Peyer's patch (tissue), 4 donors: ENCODE measurements at regions not wholly inside any gene's neighbourhood (a gene's known extent, or its start where the extent isn't known, plus 50 kb on each side); places are given as distances from the start of the nearest gene placed in this dataset.

Experiments
- DNase-seq, 3 donors: peaks; one replicate each; pipeline ENCODE4 v3.0.0-alpha.2; 2017 to 2019
- H3K27ac ChIP-seq, 4 donors: fragments of 200-600 bp; sonication (generic); one replicate each; pipeline ENCODE4 v1.5.1; 2016 to 2019
- H3K27me3 ChIP-seq, 2 donors: fragments of 200-600 bp; sonication (generic); one replicate each; pipeline ENCODE4 v1.5.1; 2019
- H3K36me3 ChIP-seq, 3 donors: fragments of 200-600 bp; sonication (generic); one replicate each; pipeline ENCODE4 v1.5.1; 2016 to 2019
- H3K4me1 ChIP-seq, 4 donors: fragments of 200-600 bp; sonication (generic); one replicate each; pipeline ENCODE4 v1.5.1; 2016 to 2019
- H3K4me3 ChIP-seq, 4 donors: fragments of 200-600 bp; sonication (generic); 1 replicate in 3 of 4; 2 replicates in 1 of 4; pipeline ENCODE4 v1.5.1; 2016 to 2019; ENCODE audit warnings: mild to moderate bottlenecking in 1 of 4
- H3K9me3 ChIP-seq, 4 donors: fragments of 200-600 bp; sonication (generic); one replicate each; pipeline ENCODE4 v1.5.1; 2016 to 2019; ENCODE audit warnings: mild to moderate bottlenecking in 1 of 4
- POLR2A ChIP-seq, 2 donors: fragments of 450-650 bp; IDR thresholded peaks; one replicate each; pipeline ENCODE4 v1.5.1; 2017; ENCODE audit warnings: antibody characterized with exemption in 2 of 2, mild to moderate bottlenecking in 2 of 2, moderate library complexity in 2 of 2
- TF ChIP-seq, protein P1 (sequence below), 6 experiments: fragments of 450-650 bp in 4 of 6; fragments of 200-600 bp in 2 of 6; sonication (generic) in 1 of 6; IDR thresholded peaks; one replicate each; pipeline ENCODE4 v1.5.1; 2017 to 2019; ENCODE audit warnings: antibody characterized with exemption in 6 of 6, mild to moderate bottlenecking in 3 of 6, moderate library complexity in 1 of 6

DNA sequence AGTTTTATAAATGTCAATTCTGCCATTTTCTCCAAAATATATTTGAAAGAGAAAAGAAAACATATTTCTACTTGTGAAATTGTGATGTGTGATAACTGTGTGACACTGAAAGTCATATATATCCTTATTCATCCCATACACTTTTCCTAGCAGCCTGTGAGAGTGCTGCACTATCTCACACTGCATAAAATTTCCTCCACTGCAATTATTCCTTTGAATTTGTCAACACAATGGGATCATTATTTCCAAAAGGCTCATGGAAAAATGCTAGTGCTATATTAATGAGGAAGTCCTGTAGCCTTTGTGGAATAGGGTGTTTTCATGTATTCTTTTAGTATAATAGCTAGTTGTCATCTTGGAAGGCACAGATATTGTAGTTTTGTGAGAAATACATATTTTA, 504.1 kb downstream of the RPL10L start:
- TF ChIP-seq, protein P1, sequence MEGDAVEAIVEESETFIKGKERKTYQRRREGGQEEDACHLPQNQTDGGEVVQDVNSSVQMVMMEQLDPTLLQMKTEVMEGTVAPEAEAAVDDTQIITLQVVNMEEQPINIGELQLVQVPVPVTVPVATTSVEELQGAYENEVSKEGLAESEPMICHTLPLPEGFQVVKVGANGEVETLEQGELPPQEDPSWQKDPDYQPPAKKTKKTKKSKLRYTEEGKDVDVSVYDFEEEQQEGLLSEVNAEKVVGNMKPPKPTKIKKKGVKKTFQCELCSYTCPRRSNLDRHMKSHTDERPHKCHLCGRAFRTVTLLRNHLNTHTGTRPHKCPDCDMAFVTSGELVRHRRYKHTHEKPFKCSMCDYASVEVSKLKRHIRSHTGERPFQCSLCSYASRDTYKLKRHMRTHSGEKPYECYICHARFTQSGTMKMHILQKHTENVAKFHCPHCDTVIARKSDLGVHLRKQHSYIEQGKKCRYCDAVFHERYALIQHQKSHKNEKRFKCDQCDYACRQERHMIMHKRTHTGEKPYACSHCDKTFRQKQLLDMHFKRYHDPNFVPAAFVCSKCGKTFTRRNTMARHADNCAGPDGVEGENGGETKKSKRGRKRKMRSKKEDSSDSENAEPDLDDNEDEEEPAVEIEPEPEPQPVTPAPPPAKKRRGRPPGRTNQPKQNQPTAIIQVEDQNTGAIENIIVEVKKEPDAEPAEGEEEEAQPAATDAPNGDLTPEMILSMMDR (IDR thresholded peaks at IDR 0.05), result no peak
- no peak for TF ChIP-seq POLR2A (IDR thresholded peaks at IDR 0.05)
- no peaks in the 10 kb centered on the region for H3K4me1 ChIP-seq
- H3K36me3 ChIP-seq, result no peaks in the 10 kb centered on the region
- H3K27me3 ChIP-seq, result no peaks in the 10 kb centered on the region
- no peak overlapping the region for H3K4me3 ChIP-seq
- no peak for DNase-seq
- no peak overlapping the region for H3K27ac ChIP-seq
- no peaks in the 10 kb centered on the region for H3K9me3 ChIP-seq

DNA sequence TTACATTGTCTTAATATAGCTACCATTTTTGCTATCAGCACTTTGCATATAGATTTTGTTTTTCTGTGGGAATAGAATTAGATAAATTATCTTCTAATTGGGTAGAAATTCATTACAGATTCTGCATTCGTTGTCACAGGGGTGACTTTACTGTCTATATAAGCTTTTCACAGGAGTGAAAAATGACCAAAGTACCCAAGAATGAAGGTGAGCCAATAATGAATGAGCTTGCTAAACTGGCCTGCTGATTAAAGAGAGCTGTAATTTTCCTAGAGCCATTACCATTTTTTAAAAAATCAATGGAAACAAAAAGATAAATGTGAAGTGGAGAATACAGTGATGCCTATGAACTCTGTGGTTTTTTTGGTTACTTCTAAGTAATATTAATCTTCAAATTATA, 504.6 kb downstream of the RPL10L start:
- H3K27me3 ChIP-seq, result no peaks in the 10 kb centered on the region
- DNase-seq, result no peak

DNA sequence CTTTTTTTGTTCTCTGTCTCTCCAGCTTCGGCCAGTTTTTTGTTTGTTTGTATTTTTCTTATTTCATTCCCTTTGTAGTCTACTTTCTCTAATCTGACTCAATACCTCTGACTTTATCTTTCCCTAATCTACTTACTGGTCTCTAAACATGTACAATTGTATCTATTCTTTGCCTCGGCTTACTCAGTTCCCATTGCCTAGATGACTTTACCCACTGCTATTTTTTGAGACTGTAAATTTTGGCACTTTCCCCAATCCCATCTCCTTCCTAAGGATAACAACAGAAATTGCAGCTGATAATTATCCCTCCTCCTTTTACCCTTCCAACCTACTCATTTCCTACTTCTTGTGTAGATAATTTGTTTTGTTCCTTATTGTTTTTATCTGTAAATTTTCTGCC, 511.1 kb downstream of the RPL10L start:
- Histone ChIP-seq H3K4me3 (no peak overlapping the region), H3K4me1 (no peaks in the 10 kb centered on the region), H3K27ac (no peak overlapping the region), H3K27me3 (no peaks in the 10 kb centered on the region), H3K36me3 (no peaks in the 10 kb centered on the region), H3K9me3 (no peaks in the 10 kb centered on the region)
- no peak for TF ChIP-seq POLR2A (IDR thresholded peaks at IDR 0.05)
- TF ChIP-seq, protein P1 (IDR thresholded peaks at IDR 0.05), result no peak
- DNase-seq, result no peak

More for the DNA sequence above, 504.6 kb downstream of the RPL10L start:
- no peak overlapping the region for H3K27ac ChIP-seq
- no peaks in the 10 kb centered on the region for H3K9me3 ChIP-seq
- H3K4me1 ChIP-seq, result no peaks in the 10 kb centered on the region
- H3K36me3 ChIP-seq, result no peaks in the 10 kb centered on the region
- no peak overlapping the region for H3K4me3 ChIP-seq
- TF ChIP-seq POLR2A (IDR thresholded peaks at IDR 0.05), result no peak
- TF ChIP-seq, protein P1 (IDR thresholded peaks at IDR 0.05), result no peak

DNA sequence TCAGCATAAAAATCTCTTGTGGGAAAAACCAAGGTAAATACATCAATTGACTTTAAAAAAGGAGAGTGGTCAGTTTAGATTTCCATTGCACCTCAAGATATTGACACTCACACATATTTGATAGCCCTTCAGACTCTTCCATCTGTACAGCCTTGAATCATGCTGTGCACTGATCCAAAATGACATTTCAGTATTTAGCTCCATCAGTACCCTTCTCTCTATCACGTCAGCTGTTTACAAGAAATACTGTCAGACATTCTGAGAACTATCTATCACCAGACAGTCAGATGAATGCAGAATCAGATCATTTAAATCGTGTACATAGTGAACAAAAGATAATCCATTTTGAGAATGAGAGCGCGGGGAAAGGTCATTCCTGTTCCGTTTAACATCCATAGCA, 511.9 kb downstream of the RPL10L start:
- no peak overlapping the region for H3K27ac ChIP-seq
- H3K36me3 ChIP-seq, result no peaks in the 10 kb centered on the region
- no peaks in the 10 kb centered on the region for H3K9me3 ChIP-seq
- DNase-seq, result no peak
- no peaks in the 10 kb centered on the region for H3K27me3 ChIP-seq
- TF ChIP-seq POLR2A (IDR thresholded peaks at IDR 0.05), result no peak
- TF ChIP-seq, protein P1 (IDR thresholded peaks at IDR 0.05), result no peak
- H3K4me3 ChIP-seq, result no peak overlapping the region
- no peaks in the 10 kb centered on the region for H3K4me1 ChIP-seq

DNA sequence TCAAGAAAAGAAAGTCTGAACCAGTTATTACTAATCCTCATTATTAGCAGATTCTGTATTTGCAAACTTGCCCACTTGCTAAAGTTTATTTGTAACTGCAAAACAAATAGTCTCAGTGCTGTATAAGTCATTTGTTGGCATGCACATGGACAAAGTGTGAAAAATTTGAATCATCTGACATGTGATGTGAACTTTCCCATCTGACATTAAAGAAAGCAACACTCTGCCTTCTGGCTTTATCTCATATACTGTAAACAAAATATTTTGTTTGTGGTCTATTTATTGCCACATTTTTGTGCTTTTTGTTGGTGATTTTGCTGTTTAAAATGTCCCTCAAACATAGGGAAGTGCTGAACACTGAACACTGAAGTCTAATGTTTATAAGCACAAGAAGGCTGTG, 513.8 kb downstream of the RPL10L start:
- no peaks in the 10 kb centered on the region for H3K9me3 ChIP-seq
- no peaks in the 10 kb centered on the region for H3K27me3 ChIP-seq
- H3K27ac ChIP-seq, result no peak overlapping the region
- H3K4me3 ChIP-seq, result no peak overlapping the region
- no peaks in the 10 kb centered on the region for H3K4me1 ChIP-seq
- no peak for TF ChIP-seq POLR2A (IDR thresholded peaks at IDR 0.05)
- TF ChIP-seq, protein P1 (IDR thresholded peaks at IDR 0.05), result no peak
- H3K36me3 ChIP-seq, result no peaks in the 10 kb centered on the region
- DNase-seq, result no peak

DNA sequence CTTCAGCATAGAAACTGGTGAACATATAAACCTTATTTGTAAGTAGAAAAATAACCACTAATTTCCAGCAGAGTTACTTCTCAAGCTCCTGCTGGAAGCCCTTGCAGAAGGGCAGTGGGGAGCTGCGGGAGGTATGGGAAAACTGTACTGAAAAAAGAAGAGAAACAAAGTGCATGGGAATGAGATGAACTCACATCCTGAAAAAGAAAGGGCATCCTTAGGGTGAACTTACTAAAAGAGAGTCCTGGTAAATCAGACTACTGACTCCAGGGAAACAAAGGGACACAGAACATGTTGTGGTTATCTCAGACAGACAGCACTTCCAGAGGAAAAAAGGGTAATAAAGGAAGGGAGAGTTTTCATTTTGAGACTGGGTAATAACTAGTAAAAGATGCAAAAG, 515.1 kb downstream of the RPL10L start:
- Histone ChIP-seq H3K4me1 (no peaks in the 10 kb centered on the region), H3K27ac (no peak overlapping the region), H3K4me3 (no peak overlapping the region), H3K36me3 (no peaks in the 10 kb centered on the region), H3K27me3 (no peaks in the 10 kb centered on the region), H3K9me3 (no peaks in the 10 kb centered on the region)
- DNase-seq, result no peak
- TF ChIP-seq, protein P1 (IDR thresholded peaks at IDR 0.05), result no peak
- no peak for TF ChIP-seq POLR2A (IDR thresholded peaks at IDR 0.05)
